ENCODE measurements at regions not wholly inside any gene's neighbourhood (a gene's known extent, or its start where the extent isn't known, plus 50 kb on each side); places are given as distances from the start of the nearest gene placed in this dataset.

GRCh38 chr2:217740178-217740577 is 262.6 kb downstream of the TNS1 start:
- H3K79me1 ChIP-seq (ENCODE audit: low read depth, low read length): no peaks in the 10 kb centered on the region
- H3K4me2 ChIP-seq (ENCODE audit: insufficient read depth, low read length, poor library complexity, severe bottlenecking): no peak overlapping the region
- no peak overlapping the region for H3K18ac ChIP-seq (ENCODE audit: low read length)
- H3K9ac ChIP-seq (ENCODE audit: low read depth, low read length, poor library complexity): no peak overlapping the region
- WGBS, 2 donors (ENCODE audit: extremely low coverage in 2 of 2, insufficient read length in 2 of 2, insufficient replicate concordance in 1 of 2): no CpG with 5 or more reads among the region's 4 CpGs
- H2BK12ac ChIP-seq (ENCODE audit: low read length): no peak overlapping the region
- no peak overlapping the region for H3K4ac ChIP-seq (ENCODE audit: low read length)
- no peak overlapping the region for H2AK5ac ChIP-seq (ENCODE audit: low read depth, low read length)
- H4K91ac ChIP-seq (ENCODE audit: low read depth, low read length, poor library complexity): no peak overlapping the region
- no peak overlapping the region for H2AFZ ChIP-seq (ENCODE audit: low read length)
- no peak overlapping the region for H2BK120ac ChIP-seq (ENCODE audit: low read depth, low read length)
- H2BK15ac ChIP-seq (ENCODE audit: low read length): no peak overlapping the region
- no peak overlapping the region for H2BK5ac ChIP-seq (ENCODE audit: low read length)
- no peak for DNase-seq (ENCODE audit: low spot score)
- H3K14ac ChIP-seq (ENCODE audit: low read length): no peak overlapping the region
- no peak overlapping the region for H3K4me3 ChIP-seq (ENCODE audit: low read length in 2 of 2)
- H3K9me3 ChIP-seq (replicated peaks in 1 of 2; ENCODE audit: control insufficient read depth in 2 of 2, insufficient read depth in 1 of 2, low read depth in 1 of 2, low read length in 2 of 2): no peaks in the 10 kb centered on the region
- peaks cover 0 to 5% of the 10 kb centered on the region in 2 donors for H3K4me1 ChIP-seq (ENCODE audit: control insufficient read depth in 2 of 2, insufficient read depth in 1 of 2, low read depth in 1 of 2, low read length in 2 of 2)
- H3K23ac ChIP-seq (ENCODE audit: low read depth, low read length, poor library complexity): no peak overlapping the region
- no peaks in the 10 kb centered on the region for H3K27me3 ChIP-seq (ENCODE audit: control insufficient read depth in 3 of 3, insufficient read depth in 3 of 3, low read depth in 1 of 3, low read length in 3 of 3)
- H4K8ac ChIP-seq (ENCODE audit: low read depth, low read length): no peak overlapping the region
- H3K27ac ChIP-seq (replicated peaks; ENCODE audit: low read length): no peak overlapping the region
- H3K36me3 ChIP-seq (replicated peaks in 1 of 2; ENCODE audit: control insufficient read depth in 2 of 2, insufficient read depth in 2 of 2, low read length in 2 of 2): no peaks in the 10 kb centered on the region

GRCh38 chr2:217739741-217740140 is 263.1 kb downstream of the TNS1 start:
- no peaks in the 10 kb centered on the region for H3K9me3 ChIP-seq (replicated peaks in 1 of 2; ENCODE audit: control insufficient read depth in 2 of 2, insufficient read depth in 1 of 2, low read depth in 1 of 2, low read length in 2 of 2)
- H3K14ac ChIP-seq (ENCODE audit: low read length): no peak overlapping the region
- H3K9ac ChIP-seq (ENCODE audit: low read depth, low read length, poor library complexity): no peak overlapping the region
- no peak overlapping the region for H2BK5ac ChIP-seq (ENCODE audit: low read length)
- no peak overlapping the region for H2AFZ ChIP-seq (ENCODE audit: low read length)
- no peak for DNase-seq (ENCODE audit: low spot score)
- H2BK12ac ChIP-seq (ENCODE audit: low read length): no peak overlapping the region
- H3K36me3 ChIP-seq (replicated peaks in 1 of 2; ENCODE audit: control insufficient read depth in 2 of 2, insufficient read depth in 2 of 2, low read length in 2 of 2): no peaks in the 10 kb centered on the region
- H2BK15ac ChIP-seq (ENCODE audit: low read length): no peak overlapping the region
- no peak overlapping the region for H4K8ac ChIP-seq (ENCODE audit: low read depth, low read length)
- no peaks in the 10 kb centered on the region for H3K79me1 ChIP-seq (ENCODE audit: low read depth, low read length)
- no peak overlapping the region for H3K23ac ChIP-seq (ENCODE audit: low read depth, low read length, poor library complexity)
- no CpG with 5 or more reads among the region's 1 CpG for WGBS, 2 donors (ENCODE audit: extremely low coverage in 2 of 2, insufficient read length in 2 of 2, insufficient replicate concordance in 1 of 2)
- H2BK120ac ChIP-seq (ENCODE audit: low read depth, low read length): no peak overlapping the region
- H3K27me3 ChIP-seq (ENCODE audit: control insufficient read depth in 3 of 3, insufficient read depth in 3 of 3, low read depth in 1 of 3, low read length in 3 of 3): no peaks in the 10 kb centered on the region
- no peak overlapping the region for H3K27ac ChIP-seq (replicated peaks; ENCODE audit: low read length)
- H3K4me3 ChIP-seq (ENCODE audit: low read length in 2 of 2): no peak overlapping the region
- H4K91ac ChIP-seq (ENCODE audit: low read depth, low read length, poor library complexity): no peak overlapping the region
- H3K4me1 ChIP-seq (ENCODE audit: control insufficient read depth in 2 of 2, insufficient read depth in 1 of 2, low read depth in 1 of 2, low read length in 2 of 2): peaks cover 0 to 5% of the 10 kb centered on the region in 2 donors
- H2AK5ac ChIP-seq (ENCODE audit: low read depth, low read length): no peak overlapping the region
- H3K18ac ChIP-seq (ENCODE audit: low read length): no peak overlapping the region
- no peak overlapping the region for H3K4me2 ChIP-seq (ENCODE audit: insufficient read depth, low read length, poor library complexity, severe bottlenecking)
- H3K4ac ChIP-seq (ENCODE audit: low read length): no peak overlapping the region

DNA sequence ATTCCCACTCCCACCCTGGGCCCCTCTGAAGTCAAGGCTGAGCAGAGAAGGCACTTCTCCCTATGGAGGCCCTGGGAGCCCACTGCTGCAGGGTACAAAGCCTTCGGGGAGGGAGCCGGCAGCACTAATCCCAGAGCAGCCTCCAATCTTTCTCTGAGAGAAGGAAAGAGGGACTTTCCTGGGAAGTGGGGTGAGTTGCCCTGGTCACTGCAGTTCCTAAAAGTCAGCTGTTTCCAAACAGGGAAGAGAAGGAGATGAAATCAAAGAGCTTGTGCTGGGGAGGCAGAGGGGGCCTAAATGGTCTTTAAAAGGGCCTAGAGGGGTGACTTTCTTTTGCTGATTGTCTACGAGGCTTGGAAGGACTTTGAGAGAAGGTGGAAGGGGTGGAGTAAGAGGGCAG is 264.7 kb downstream of the TNS1 start:
- Histone ChIP-seq H2BK15ac (ENCODE audit: low read length) (no peak overlapping the region), H3K4me2 (ENCODE audit: insufficient read depth, low read length, poor library complexity, severe bottlenecking) (no peak overlapping the region), H3K36me3 (replicated peaks in 1 of 2; ENCODE audit: control insufficient read depth in 2 of 2, insufficient read depth in 2 of 2, low read length in 2 of 2) (no peaks in the 10 kb centered on the region), H3K9me3 (replicated peaks in 1 of 2; ENCODE audit: control insufficient read depth in 2 of 2, insufficient read depth in 1 of 2, low read depth in 1 of 2, low read length in 2 of 2) (no peaks in the 10 kb centered on the region), H3K14ac (ENCODE audit: low read length) (no peak overlapping the region), H2BK5ac (ENCODE audit: low read length) (no peak overlapping the region), H3K4ac (ENCODE audit: low read length) (no peak overlapping the region), H2AK5ac (ENCODE audit: low read depth, low read length) (no peak overlapping the region), H2BK120ac (ENCODE audit: low read depth, low read length) (no peak overlapping the region), H3K18ac (ENCODE audit: low read length) (peak overlapping the region; percentile 15), H2BK12ac (ENCODE audit: low read length) (no peak overlapping the region), H2AFZ (ENCODE audit: low read length) (no peak overlapping the region), H4K91ac (ENCODE audit: low read depth, low read length, poor library complexity) (no peak overlapping the region), H4K8ac (ENCODE audit: low read depth, low read length) (no peak overlapping the region), H3K4me1 (ENCODE audit: control insufficient read depth in 2 of 2, insufficient read depth in 1 of 2, low read depth in 1 of 2, low read length in 2 of 2) (peaks cover 0 to 5% of the 10 kb centered on the region in 2 donors), H3K23ac (ENCODE audit: low read depth, low read length, poor library complexity) (no peak overlapping the region), H3K27ac (replicated peaks; ENCODE audit: low read length) (no peak overlapping the region), H3K79me1 (ENCODE audit: low read depth, low read length) (no peaks in the 10 kb centered on the region), H3K9ac (ENCODE audit: low read depth, low read length, poor library complexity) (no peak overlapping the region), H3K27me3 (ENCODE audit: control insufficient read depth in 3 of 3, insufficient read depth in 3 of 3, low read depth in 1 of 3, low read length in 3 of 3) (peaks cover 0 to 3% (median 0%) of the 10 kb centered on the region in 3 experiments), H3K4me3 (ENCODE audit: low read length in 2 of 2) (no peak overlapping the region)
- WGBS, 2 donors (ENCODE audit: extremely low coverage in 2 of 2, insufficient read length in 2 of 2, insufficient replicate concordance in 1 of 2): no CpG with 5 or more reads among the region's 3 CpGs
- no peak for DNase-seq (ENCODE audit: low spot score)

GRCh38 chr2:217736776-217737550 is 265.8 kb downstream of the TNS1 start:
- no peak overlapping the region for H4K91ac ChIP-seq (ENCODE audit: low read depth, low read length, poor library complexity)
- H2AK5ac ChIP-seq (ENCODE audit: low read depth, low read length): no peak overlapping the region
- H3K4ac ChIP-seq (ENCODE audit: low read length): no peak overlapping the region
- no peak overlapping the region for H2BK12ac ChIP-seq (ENCODE audit: low read length)
- no peaks in the 10 kb centered on the region for H3K79me1 ChIP-seq (ENCODE audit: low read depth, low read length)
- peak overlapping the region; percentile 67 for H3K18ac ChIP-seq (ENCODE audit: low read length)
- H3K36me3 ChIP-seq (replicated peaks in 1 of 2; ENCODE audit: control insufficient read depth in 2 of 2, insufficient read depth in 2 of 2, low read length in 2 of 2): no peaks in the 10 kb centered on the region
- no peak overlapping the region for H3K27ac ChIP-seq (replicated peaks; ENCODE audit: low read length)
- H3K23ac ChIP-seq (ENCODE audit: low read depth, low read length, poor library complexity): no peak overlapping the region
- H3K27me3 ChIP-seq (ENCODE audit: control insufficient read depth in 3 of 3, insufficient read depth in 3 of 3, low read depth in 1 of 3, low read length in 3 of 3): peaks cover 0 to 3% (median 0%) of the 10 kb centered on the region in 3 experiments
- DNase-seq (ENCODE audit: low spot score): no peak
- H3K4me3 ChIP-seq (ENCODE audit: low read length in 2 of 2): no peak overlapping the region
- peaks cover 0 to 5% of the 10 kb centered on the region in 2 donors for H3K4me1 ChIP-seq (ENCODE audit: control insufficient read depth in 2 of 2, insufficient read depth in 1 of 2, low read depth in 1 of 2, low read length in 2 of 2)
- H3K14ac ChIP-seq (ENCODE audit: low read length): peak overlapping the region; percentile 65
- H2AFZ ChIP-seq (ENCODE audit: low read length): no peak overlapping the region
- H4K8ac ChIP-seq (ENCODE audit: low read depth, low read length): no peak overlapping the region
- H2BK15ac ChIP-seq (ENCODE audit: low read length): no peak overlapping the region
- WGBS, 2 donors (ENCODE audit: extremely low coverage in 2 of 2, insufficient read length in 2 of 2, insufficient replicate concordance in 1 of 2): no CpG with 5 or more reads among the region's 3 CpGs
- no peak overlapping the region for H3K9ac ChIP-seq (ENCODE audit: low read depth, low read length, poor library complexity)
- no peak overlapping the region for H2BK120ac ChIP-seq (ENCODE audit: low read depth, low read length)
- no peak overlapping the region for H2BK5ac ChIP-seq (ENCODE audit: low read length)
- H3K4me2 ChIP-seq (ENCODE audit: insufficient read depth, low read length, poor library complexity, severe bottlenecking): no peak overlapping the region
- H3K9me3 ChIP-seq (replicated peaks in 1 of 2; ENCODE audit: control insufficient read depth in 2 of 2, insufficient read depth in 1 of 2, low read depth in 1 of 2, low read length in 2 of 2): no peaks in the 10 kb centered on the region

All from neuronal stem cell (in vitro differentiated cells).